HG02973 (cell line): ENCODE measurements at regions not wholly inside any gene's neighbourhood (a gene's known extent, or its start where the extent isn't known, plus 50 kb on each side); places are given as distances from the start of the nearest gene placed in this dataset.

Experiments
- ATAC-seq: cut with Tn5 transposase; IDR thresholded peaks from one replicate; pipeline ENCODE4 v1.9.1; 2021; ENCODE audit warnings: moderate library complexity; ENCODE audit not compliant: unreplicated experiment

- no peak for ATAC-seq
Observed at GRCh38 chr22:47297261-47298016, 535.0 kb downstream of the TBC1D22A start.

- ATAC-seq = no peak
Observed at GRCh38 chr22:47296405-47297260, 534.2 kb downstream of the TBC1D22A start.

- ATAC-seq = no peak
Observed at GRCh38 chr22:47295982-47296381, 533.5 kb downstream of the TBC1D22A start.

GRCh38 chr22:47295226-47295901, 532.9 kb downstream of the TBC1D22A start:
- no peak for ATAC-seq

GRCh38 chr22:47294576-47294975, 532.1 kb downstream of the TBC1D22A start:
- no peak for ATAC-seq

- no peak for ATAC-seq
Observed at GRCh38 chr22:47294222-47294532, 531.7 kb downstream of the TBC1D22A start.

GRCh38 chr22:47293368-47294221, 531.1 kb downstream of the TBC1D22A start:
- no peak for ATAC-seq

GRCh38 chr22:47292546-47293320, 530.3 kb downstream of the TBC1D22A start:
- no peak for ATAC-seq

- ATAC-seq = no peak
Observed at GRCh38 chr22:47291565-47292495, 529.4 kb downstream of the TBC1D22A start.

- ATAC-seq = no peak
Observed at GRCh38 chr22:47290706-47291430, 528.4 kb downstream of the TBC1D22A start.

- ATAC-seq = no peak
Observed at GRCh38 chr22:47289336-47289985, 527.0 kb downstream of the TBC1D22A start.

GRCh38 chr22:47288680-47289079, 526.2 kb downstream of the TBC1D22A start:
- ATAC-seq = no peak

- no peak for ATAC-seq
Observed at GRCh38 chr22:47287516-47287915, 525.1 kb downstream of the TBC1D22A start.

- no peak for ATAC-seq
Observed at GRCh38 chr22:47286590-47286989, 524.1 kb downstream of the TBC1D22A start.

- no peak for ATAC-seq
Observed at GRCh38 chr22:47285981-47286380, 523.5 kb downstream of the TBC1D22A start.

GRCh38 chr22:47284822-47285221, 522.4 kb downstream of the TBC1D22A start:
- ATAC-seq = no peak

- no peak for ATAC-seq
Observed at GRCh38 chr22:47284360-47284759, 521.9 kb downstream of the TBC1D22A start.
